DOHH2 (cell line): ENCODE measurements at regions not wholly inside any gene's neighbourhood (a gene's known extent, or its start where the extent isn't known, plus 50 kb on each side); places are given as distances from the start of the nearest gene placed in this dataset.

Experiments
- H3F3A ChIP-seq: fragments of 200-600 bp; sonication (generic), shearing (Covaris generic); 2 replicates; pipeline ENCODE4 v1.6.0; 2016; ENCODE audit warnings: antibody characterized with exemption, mild to moderate bottlenecking; ENCODE audit not compliant: control insufficient read depth, insufficient read depth
- H3K27ac ChIP-seq: fragments of 200-600 bp; sonication (generic); 2 replicates; pipeline ENCODE4 v1.5.1; 2014; ENCODE audit warnings: low read depth, mild to moderate bottlenecking, low read length, moderate library complexity
- H3K27me3 ChIP-seq: fragments of 200-600 bp; sonication (generic); 2 replicates; pipeline ENCODE4 v1.6.1; 2014; ENCODE audit warnings: mild to moderate bottlenecking, low read length, mixed read lengths; ENCODE audit not compliant: control insufficient read depth
- H3K36me3 ChIP-seq: fragments of 200-600 bp; sonication (generic); 2 replicates; pipeline ENCODE4 v1.6.1; 2014; ENCODE audit warnings: mild to moderate bottlenecking, low read length, moderate library complexity, mixed read lengths; ENCODE audit not compliant: control insufficient read depth
- H3K4me1 ChIP-seq: fragments of 200-600 bp; sonication (generic); 2 replicates; pipeline ENCODE4 v1.6.1; 2014; ENCODE audit warnings: mild to moderate bottlenecking, low read length, mixed read lengths; ENCODE audit not compliant: control insufficient read depth
- H3K4me2 ChIP-seq: fragments of 200-600 bp; sonication (generic); 2 replicates; pipeline ENCODE4 v1.6.0; 2014; ENCODE audit warnings: mild to moderate bottlenecking, low read length, moderate library complexity
- H3K4me3 ChIP-seq: fragments of 200-600 bp; sonication (generic); 2 replicates; pipeline ENCODE4 v1.5.1; 2014; ENCODE audit warnings: mild to moderate bottlenecking, low read length, mixed read lengths
- H3K79me2 ChIP-seq: fragments of 200-600 bp; sonication (generic); 2 replicates; pipeline ENCODE4 v1.6.1; 2014; ENCODE audit warnings: mild to moderate bottlenecking, low read length, mixed read lengths; ENCODE audit not compliant: control insufficient read depth
- H3K9me2 ChIP-seq: fragments of 200-600 bp; sonication (generic); replicated peaks from 2 replicates; pipeline ENCODE4 v1.6.1; 2014; ENCODE audit warnings: mild to moderate bottlenecking, low read length, mixed read lengths; ENCODE audit not compliant: control insufficient read depth
- H3K9me3 ChIP-seq: fragments of 200-600 bp; sonication (generic); 2 replicates; pipeline ENCODE4 v1.6.1; 2014; ENCODE audit warnings: antibody characterized with exemption, low read length, mixed read lengths; ENCODE audit not compliant: control insufficient read depth, insufficient read depth
- H4K20me1 ChIP-seq: fragments of 200-600 bp; sonication (generic); 2 replicates; pipeline ENCODE4 v1.6.0; 2014; ENCODE audit warnings: low read depth, mild to moderate bottlenecking, antibody characterized with exemption, low read length, moderate library complexity; ENCODE audit not compliant: control insufficient read depth, insufficient read depth
- EZH2phosphoT487 ChIP-seq: fragments of 200-600 bp; sonication (generic); IDR thresholded peaks from 2 replicates; pipeline ENCODE4 v1.6.1; 2017; ENCODE audit warnings: borderline replicate concordance, mild to moderate bottlenecking, antibody characterized with exemption, low read length, moderate library complexity, mixed read lengths
- TF ChIP-seq, protein P1 (sequence below): fragments of 200-600 bp; sonication (generic); IDR thresholded peaks from one replicate; pipeline ENCODE4 v1.5.1; 2014; ENCODE audit warnings: antibody characterized with exemption, mild to moderate bottlenecking, low read depth, low read length; ENCODE audit not compliant: poor library complexity, severe bottlenecking

DNA sequence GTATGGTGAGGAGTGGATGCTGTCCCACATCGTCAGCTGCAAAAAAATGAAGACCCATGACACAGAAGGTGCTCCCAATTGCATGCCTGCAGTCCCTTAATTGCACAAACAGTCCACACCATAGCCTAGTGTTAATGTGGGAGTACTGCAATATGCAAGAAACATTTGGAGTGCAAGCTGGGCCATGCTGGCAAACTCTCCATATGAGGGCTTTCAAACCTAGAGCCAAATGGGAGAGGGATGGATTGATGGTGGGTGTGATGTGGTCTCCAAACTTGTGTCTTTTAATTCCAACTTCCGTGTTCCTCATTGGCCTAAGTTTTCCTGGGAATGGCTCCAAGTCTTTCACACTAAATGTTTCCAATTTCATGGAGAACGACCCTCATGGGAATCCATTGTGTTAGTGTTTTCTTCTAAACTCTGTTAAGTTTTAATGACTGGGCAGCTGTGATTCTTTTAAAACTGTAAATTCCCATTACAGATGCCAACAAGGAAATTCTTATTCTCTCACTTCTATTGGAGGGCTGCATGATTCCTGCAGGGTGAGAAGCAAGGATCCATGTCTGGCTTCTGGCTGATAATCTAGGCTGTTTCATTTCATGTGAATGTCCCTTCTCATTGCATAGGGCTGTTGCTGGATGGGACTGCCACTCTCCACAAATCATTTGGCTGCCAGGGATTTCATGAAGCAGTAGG, 745.3 kb upstream of the TSPY4 start:
- no peaks in the 10 kb centered on the region for H3K27me3 ChIP-seq
- no peaks in the 10 kb centered on the region for H4K20me1 ChIP-seq
- H3K79me2 ChIP-seq: no peaks in the 10 kb centered on the region
- TF ChIP-seq, protein P1, sequence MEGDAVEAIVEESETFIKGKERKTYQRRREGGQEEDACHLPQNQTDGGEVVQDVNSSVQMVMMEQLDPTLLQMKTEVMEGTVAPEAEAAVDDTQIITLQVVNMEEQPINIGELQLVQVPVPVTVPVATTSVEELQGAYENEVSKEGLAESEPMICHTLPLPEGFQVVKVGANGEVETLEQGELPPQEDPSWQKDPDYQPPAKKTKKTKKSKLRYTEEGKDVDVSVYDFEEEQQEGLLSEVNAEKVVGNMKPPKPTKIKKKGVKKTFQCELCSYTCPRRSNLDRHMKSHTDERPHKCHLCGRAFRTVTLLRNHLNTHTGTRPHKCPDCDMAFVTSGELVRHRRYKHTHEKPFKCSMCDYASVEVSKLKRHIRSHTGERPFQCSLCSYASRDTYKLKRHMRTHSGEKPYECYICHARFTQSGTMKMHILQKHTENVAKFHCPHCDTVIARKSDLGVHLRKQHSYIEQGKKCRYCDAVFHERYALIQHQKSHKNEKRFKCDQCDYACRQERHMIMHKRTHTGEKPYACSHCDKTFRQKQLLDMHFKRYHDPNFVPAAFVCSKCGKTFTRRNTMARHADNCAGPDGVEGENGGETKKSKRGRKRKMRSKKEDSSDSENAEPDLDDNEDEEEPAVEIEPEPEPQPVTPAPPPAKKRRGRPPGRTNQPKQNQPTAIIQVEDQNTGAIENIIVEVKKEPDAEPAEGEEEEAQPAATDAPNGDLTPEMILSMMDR: no peak
- no peak for TF ChIP-seq EZH2phosphoT487
- H3K4me2 ChIP-seq: no peak overlapping the region
- H3K4me1 ChIP-seq: no peaks in the 10 kb centered on the region
- H3K36me3 ChIP-seq: no peaks in the 10 kb centered on the region
- H3F3A ChIP-seq: no peaks in the 10 kb centered on the region
- H3K4me3 ChIP-seq: no peak overlapping the region
- H3K27ac ChIP-seq: no peak overlapping the region
- no peaks in the 10 kb centered on the region for H3K9me3 ChIP-seq
- no peaks in the 10 kb centered on the region for H3K9me2 ChIP-seq

DNA sequence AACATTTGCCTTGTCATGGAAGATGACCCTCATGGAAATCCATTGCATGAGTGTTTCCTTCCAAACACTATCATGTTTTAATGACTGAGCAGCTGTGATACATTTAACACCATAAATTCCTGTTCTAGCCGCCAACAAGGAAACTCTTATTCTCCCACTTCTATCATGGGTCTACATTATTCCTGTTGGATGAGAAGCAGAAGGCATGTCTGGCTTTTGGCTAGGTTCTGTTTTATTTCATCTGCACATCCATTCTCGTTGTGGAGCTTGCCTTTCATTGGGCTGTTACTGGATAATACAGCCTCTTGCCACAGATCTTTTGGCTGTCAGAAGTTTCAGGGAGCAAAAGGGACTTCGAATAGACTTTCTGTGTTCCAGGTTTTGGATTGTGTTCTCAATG, 742.6 kb upstream of the TSPY4 start:
- H3K4me3 ChIP-seq: no peak overlapping the region
- no peaks in the 10 kb centered on the region for H3F3A ChIP-seq
- no peak overlapping the region for H3K27ac ChIP-seq
- H3K27me3 ChIP-seq: no peaks in the 10 kb centered on the region
- no peaks in the 10 kb centered on the region for H3K36me3 ChIP-seq
- no peak overlapping the region for H3K4me2 ChIP-seq
- TF ChIP-seq EZH2phosphoT487: no peak
- TF ChIP-seq, protein P1: no peak
- H3K9me2 ChIP-seq: no peaks in the 10 kb centered on the region
- H3K4me1 ChIP-seq: no peaks in the 10 kb centered on the region
- no peaks in the 10 kb centered on the region for H3K9me3 ChIP-seq
- H4K20me1 ChIP-seq: no peaks in the 10 kb centered on the region
- H3K79me2 ChIP-seq: no peaks in the 10 kb centered on the region

DNA sequence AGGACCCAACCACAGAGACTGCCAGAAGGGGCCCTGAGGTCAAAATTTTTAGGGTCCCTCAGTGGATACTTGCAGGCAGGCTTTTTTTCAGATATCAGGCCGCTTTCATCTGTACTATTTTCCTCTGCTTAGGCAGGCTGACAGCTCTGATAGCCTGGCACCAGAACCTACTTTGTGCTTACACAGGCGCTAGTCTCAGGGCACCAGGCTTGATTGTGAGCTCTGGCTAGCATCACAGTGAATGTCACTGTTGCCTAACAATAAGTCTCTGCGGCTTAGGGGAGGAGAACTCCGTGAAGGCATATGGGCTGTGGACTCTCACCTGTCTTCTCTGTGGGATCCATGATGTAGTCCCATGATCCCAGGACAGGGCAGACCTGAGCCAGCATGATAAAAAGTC, 738.1 kb upstream of the TSPY4 start:
- Histone ChIP-seq H3K4me3 (no peak overlapping the region), H3K27ac (no peak overlapping the region), H3K36me3 (no peaks in the 10 kb centered on the region), H3K27me3 (no peaks in the 10 kb centered on the region), H3K4me1 (no peaks in the 10 kb centered on the region), H3F3A (no peaks in the 10 kb centered on the region), H3K79me2 (no peaks in the 10 kb centered on the region), H3K9me2 (no peaks in the 10 kb centered on the region), H4K20me1 (no peaks in the 10 kb centered on the region), H3K9me3 (no peaks in the 10 kb centered on the region), H3K4me2 (no peak overlapping the region)
- TF ChIP-seq EZH2phosphoT487: no peak
- TF ChIP-seq, protein P1: no peak
